ENCODE measurements at regions not wholly inside any gene's neighbourhood (a gene's known extent, or its start where the extent isn't known, plus 50 kb on each side); places are given as distances from the start of the nearest gene placed in this dataset.
A peak's percentile ranks its signal among the peaks of the same experiment; 100 is the strongest.
"Not testable (repeated sequence)": the region's sequence is repeated elsewhere in the genome, so short reads cannot be mapped to it uniquely, and the experiment has no call there.

DNA sequence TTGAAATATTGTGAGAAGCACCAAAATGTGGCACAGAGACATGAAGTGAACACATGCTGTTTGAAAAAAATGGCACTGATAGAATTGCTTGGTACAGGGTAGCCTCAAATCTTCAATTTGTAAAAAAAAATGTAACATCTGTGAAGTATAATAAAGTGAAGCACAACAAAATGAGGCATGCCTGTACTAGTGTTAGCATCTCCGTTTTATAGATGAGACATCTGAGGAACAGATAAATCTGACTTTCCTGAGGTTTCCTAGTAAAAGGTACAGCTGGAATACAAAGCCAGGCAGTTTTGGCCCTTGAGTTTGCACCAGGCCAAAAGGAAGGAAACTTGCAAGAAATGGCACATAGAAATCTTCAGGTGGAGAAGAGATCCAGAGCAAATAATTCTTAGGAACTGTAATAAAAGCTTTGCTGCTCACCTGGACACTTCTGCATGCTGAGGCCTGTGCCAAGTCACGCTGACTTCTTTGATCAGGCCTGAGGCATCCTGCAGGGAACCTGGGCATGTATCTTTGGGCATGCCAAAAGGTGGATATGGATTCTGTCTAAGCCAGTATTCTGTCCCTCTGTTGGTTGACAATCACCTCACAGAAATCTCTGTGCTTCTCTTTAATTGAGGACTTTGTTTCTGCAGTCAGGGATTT is 251.5 kb upstream of the PLPP4 start:
- no peak for DNase-seq

DNA sequence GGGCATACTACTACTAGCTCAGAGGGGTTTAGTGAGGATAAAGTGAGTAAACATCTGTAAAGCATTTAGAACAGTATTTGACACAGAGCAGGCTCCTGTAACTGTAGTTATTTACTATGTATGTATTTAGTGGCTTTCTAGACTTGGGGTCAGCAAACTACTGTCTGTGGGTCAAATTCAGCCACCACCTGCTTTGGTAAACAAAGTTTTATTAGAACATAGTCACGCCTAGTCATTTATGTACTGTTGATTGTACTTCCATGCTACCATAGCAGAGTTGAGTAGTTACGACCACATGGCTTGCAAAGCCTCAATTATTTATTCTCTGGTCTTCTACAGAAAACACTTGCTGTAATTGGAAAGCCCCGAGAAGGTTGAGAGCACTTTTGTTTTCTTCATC is 248.5 kb upstream of the PLPP4 start:
- DNase-seq, result no peak

DNA sequence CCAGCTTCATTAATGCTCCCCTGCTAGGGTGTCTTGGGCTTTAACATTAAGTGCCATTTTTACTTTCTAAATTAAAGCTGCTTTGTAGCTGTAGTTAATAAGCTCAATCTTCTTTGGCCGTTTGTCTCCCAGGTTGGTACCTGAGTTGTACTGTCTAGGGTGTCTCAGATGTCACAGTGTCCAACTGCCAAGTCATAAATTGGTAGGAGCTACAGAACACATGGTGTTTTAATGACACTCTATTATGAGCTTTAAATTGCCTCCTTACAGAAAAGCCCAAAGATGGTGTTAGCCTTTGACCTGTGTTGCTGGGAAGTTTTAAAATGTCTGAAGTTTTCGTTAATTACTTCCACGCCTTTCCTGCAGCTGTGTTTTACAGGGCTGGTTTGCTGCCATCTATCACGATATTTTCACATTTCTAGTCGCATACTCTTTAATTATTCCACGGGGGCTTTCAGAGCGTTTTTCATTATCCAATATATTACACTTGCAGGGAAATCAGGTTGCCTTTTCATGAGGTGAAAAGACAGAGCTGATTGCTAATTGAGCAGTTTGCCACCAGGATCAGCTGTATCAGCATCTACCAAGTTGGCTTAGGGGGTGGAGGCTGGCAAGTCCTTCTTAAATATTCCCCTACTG is 247.8 kb upstream of the PLPP4 start:
- DNase-seq, result no peak

DNA sequence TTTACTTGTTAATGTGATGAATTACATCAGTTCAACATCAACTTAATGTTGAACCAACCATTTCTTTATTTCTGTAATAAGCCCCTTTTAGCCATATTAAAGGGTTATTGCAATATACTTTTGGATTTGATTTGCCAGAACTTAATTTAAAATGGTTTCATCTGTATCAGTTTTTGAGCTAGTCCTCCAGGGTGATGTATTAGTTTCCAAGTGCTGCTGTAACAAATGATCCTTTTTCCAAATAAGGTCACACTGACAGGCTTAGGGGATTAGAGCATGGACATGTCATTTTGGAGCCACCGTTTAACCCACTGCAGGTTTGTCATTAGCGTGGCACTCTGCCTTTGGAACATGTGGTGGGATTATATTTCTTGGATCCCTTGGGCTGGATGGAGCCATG is 244.8 kb upstream of the PLPP4 start:
- DNase-seq, result no peak

GRCh38 chr10:120213283-120213682 is 243.7 kb upstream of the PLPP4 start:
- DNase-seq, result not testable (repeated sequence)

GRCh38 chr10:120217736-120218135 is 239.3 kb upstream of the PLPP4 start:
- no peak for DNase-seq

- DNase-seq, result peak; percentile 21
Measured at GRCh38 chr10:120221873-120222485, 235.0 kb upstream of the PLPP4 start.

- DNase-seq, result no peak
Measured at GRCh38 chr10:120229641-120230040, 227.4 kb upstream of the PLPP4 start.

- not testable (repeated sequence) for DNase-seq
Measured at GRCh38 chr10:120239695-120240094, 217.3 kb upstream of the PLPP4 start.

DNA sequence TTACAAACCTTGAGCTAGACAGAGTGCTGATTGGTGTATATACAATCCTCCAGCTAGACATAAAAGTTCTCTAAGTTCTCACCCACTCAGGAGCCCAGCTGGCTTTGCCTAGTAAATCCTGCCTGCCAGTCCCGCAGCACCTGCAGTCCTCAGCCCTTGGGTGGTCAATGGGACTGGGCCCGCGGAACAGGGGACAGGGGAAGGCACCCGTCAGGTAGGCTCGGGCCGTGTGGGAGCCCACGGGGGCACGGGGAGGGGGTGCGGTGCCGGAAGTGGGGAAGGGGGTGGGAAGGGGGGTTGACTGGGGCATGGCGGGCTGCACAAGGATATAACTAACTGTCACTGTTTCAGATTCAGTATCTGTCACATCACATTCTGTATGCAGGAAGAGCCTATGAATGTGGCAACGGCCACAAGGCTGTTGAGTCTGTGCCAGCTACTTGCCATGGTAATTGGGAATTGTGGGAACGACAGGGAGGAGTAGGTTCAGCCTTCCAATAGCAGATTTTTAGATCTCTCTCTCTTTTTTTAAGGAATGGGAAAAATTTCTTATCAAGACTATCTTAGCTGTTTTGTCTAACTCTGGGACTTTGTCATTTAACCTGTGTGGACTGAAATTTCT is 205.1 kb upstream of the PLPP4 start:
- DNase-seq, result no peak

- no peak for DNase-seq
Measured at GRCh38 chr10:120253131-120253530, 203.9 kb upstream of the PLPP4 start.

GRCh38 chr10:120260456-120260855 is 196.6 kb upstream of the PLPP4 start:
- no peak for DNase-seq

DNA sequence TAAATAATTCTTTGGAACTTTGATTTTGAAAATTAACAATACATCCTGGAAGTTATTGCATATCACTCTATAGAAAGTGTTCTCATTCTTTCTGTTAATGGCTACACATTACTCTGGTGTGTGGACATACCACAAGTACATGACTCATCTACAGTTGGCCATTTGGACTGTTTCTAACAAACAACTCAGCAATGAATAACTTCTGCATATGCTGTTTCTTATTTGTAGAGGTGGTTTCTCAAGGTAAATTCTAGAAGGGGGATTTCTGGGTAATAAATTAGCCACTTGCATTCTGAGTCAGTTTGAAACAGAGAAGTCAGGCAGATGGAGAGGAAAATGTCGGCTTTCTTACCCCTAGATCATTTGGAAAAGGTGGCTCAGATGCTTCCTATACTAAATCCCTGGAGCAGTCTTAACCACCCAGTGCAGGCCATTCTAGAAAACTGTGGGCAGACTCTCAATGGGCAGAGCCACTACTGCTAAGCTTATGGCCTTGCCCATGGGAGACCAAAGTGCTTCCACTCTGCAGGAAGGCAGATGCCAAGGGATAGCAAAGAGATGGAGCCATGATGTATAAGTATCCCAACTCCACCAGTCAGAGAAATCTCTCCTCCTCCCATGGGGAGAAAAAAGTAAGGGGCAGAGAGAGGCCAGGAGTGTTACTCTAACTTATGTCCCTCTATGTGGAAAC is 194.0 kb upstream of the PLPP4 start:
- no peak for DNase-seq

DNA sequence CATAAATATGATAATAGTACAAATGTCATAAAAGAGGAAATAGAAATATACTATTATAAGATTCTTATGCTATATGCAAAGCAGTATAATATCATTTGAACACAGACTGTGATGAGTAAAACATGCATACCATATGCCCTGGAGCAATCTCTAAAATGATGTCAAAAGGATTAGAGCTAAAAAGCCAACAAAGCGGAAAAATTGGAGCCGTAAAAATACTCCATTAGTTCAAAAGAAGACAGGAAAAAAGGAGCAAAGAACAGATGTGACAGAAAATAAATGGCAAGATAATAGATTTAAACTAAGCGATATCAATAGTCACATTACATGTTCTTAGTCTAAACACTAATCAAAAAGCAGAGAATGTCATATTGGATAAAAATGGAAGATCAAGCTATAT is 191.0 kb upstream of the PLPP4 start:
- DNase-seq, result no peak

DNA sequence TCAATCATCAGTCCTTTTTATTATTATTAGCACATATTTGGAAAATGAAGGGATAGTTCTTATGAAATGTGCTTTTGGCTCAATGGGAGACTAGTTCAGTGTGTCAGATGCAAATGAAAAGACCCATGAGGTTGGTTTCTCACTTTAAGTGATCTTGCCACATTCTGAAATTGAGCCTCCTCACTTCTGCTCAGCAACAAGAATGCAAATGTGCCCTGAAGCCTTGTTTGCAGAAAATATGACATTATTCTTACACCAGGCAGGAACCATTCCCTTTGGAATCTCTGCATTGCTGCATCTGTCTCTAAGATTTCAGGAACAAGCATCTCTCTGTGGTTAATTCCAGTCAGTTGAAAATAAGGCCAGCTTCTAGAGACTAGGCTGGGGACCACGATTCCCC is 186.1 kb upstream of the PLPP4 start:
- DNase-seq, result no peak

GRCh38 chr10:120271696-120272095 is 185.3 kb upstream of the PLPP4 start:
- no peak for DNase-seq

DNA sequence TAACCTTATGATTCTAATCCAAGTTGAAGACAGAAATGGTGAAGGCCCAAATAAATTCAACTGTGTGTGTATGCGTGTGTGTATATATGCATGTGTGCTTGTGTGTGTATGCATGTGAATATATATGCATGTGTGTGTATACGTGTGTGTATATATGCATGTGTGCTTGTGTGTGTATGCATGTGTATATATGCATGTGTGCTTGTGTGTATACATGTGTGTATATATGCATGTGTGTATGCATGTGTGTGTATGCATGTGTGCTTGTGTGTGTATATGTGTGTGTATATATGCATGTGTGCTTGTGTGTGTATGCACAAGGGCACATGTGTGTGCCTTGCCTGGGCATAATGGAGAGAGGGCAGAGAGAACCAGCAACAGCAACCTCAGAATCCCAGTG is 184.7 kb upstream of the PLPP4 start:
- no peak for DNase-seq

DNA sequence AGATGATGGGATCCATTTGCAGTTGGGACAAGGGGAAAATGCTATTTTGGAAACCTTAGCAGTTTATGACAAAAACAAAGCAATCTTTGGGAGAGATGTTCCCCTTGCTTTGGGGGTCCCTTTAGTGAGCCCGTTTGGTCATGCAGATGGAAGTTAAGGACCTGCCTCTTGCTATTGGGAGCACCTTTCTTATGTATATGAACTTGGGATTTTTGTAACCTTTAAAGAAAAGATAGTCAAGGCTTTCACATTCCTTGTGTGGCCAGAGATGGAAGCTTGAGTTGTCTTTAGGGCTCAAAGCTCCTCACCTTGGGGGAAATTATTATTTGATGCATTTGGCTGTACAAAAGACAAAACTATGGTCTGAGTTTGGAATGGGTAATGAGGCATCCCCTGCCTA is 179.0 kb upstream of the PLPP4 start:
- DNase-seq, result no peak

GRCh38 chr10:120279196-120279595 is 177.8 kb upstream of the PLPP4 start:
- no peak for DNase-seq

GRCh38 chr10:120282421-120282820 is 174.6 kb upstream of the PLPP4 start:
- DNase-seq, result no peak

GRCh38 chr10:120282846-120283492 is 174.1 kb upstream of the PLPP4 start:
- DNase-seq, result no peak

DNA sequence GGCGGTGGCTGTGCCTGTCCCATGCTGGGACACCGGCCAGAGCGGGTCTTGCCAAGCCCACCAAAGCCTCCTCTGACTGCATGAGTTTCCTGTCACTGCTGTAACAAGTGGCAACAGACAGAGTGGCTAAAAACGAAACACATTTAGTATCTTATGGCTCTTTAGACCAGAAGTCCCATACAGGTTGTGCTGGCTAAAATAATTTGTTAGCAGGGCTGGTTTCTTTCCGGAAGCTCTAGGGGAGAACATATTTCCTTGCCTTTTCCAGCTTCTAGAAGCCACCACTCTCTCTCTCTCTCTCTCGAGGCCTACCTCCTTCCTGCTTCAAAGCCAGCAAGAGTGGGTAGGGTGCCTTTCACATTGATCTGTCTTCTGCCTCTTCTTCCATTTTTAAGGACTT is 171.6 kb upstream of the PLPP4 start:
- DNase-seq, result no peak

DNA sequence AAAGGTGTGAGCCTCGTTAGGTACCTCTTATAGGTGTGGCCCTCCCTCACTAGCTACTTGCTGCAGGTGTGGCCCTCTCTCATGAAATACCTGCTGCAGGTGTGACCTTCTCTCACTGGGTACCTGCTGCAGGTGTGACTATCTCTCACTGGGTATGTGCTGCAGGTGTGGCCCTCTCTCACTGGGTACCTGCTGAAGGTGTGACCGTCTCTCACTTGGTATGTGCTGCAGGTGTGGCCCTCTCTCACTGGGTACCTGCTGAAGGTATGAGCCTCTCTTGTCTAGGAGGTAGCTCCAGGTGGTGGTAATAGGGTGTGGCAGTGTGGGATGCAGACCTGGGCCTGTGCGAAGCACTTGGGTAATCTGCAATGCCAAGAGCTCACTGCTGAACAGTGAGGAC is 170.7 kb upstream of the PLPP4 start:
- no peak for DNase-seq
